ENCODE measurements at regions not wholly inside any gene's neighbourhood (a gene's known extent, or its start where the extent isn't known, plus 50 kb on each side); places are given as distances from the start of the nearest gene placed in this dataset.

- TF ChIP-seq CTCF (IDR thresholded peaks at IDR 0.05), result no peak
Observed at GRCh38 chr18:30679285-30679930, 363.1 kb downstream of the DSC3 start.

- TF ChIP-seq CTCF (IDR thresholded peaks at IDR 0.05), result no peak
Observed at GRCh38 chr18:30676053-30676480, 366.5 kb downstream of the DSC3 start.

- TF ChIP-seq CTCF (IDR thresholded peaks at IDR 0.05), result no peak
Observed at GRCh38 chr18:30675493-30675892, 367.0 kb downstream of the DSC3 start.

- TF ChIP-seq CTCF (IDR thresholded peaks at IDR 0.05), result no peak
Observed at GRCh38 chr18:30675072-30675471, 367.5 kb downstream of the DSC3 start.

- no peak for TF ChIP-seq CTCF (IDR thresholded peaks at IDR 0.05)
Observed at GRCh38 chr18:30674596-30674995, 367.9 kb downstream of the DSC3 start.

GRCh38 chr18:30658306-30658705, 384.2 kb downstream of the DSC3 start:
- TF ChIP-seq CTCF (IDR thresholded peaks at IDR 0.05), result no peak

- no peak for TF ChIP-seq CTCF (IDR thresholded peaks at IDR 0.05)
Observed at GRCh38 chr18:30652387-30652786, 390.2 kb downstream of the DSC3 start.

GRCh38 chr18:30650499-30650898, 392.0 kb downstream of the DSC3 start:
- TF ChIP-seq CTCF (IDR thresholded peaks at IDR 0.05), result no peak
